Caki2 (cell line): ENCODE measurements at regions not wholly inside any gene's neighbourhood (a gene's known extent, or its start where the extent isn't known, plus 50 kb on each side); places are given as distances from the start of the nearest gene placed in this dataset.
"Not testable (repeated sequence)": the region's sequence is repeated elsewhere in the genome, so short reads cannot be mapped to it uniquely, and the experiment has no call there.

ENCODE experiments used
- DNase-seq: peaks from one replicate; pipeline ENCODE4 v3.0.0-alpha.2; 2015; ENCODE audit warnings: low read depth
- in situ Hi-C: cut with HindIII; loops from 2 replicates; pipeline ENCODE4 v1.10.0; 2016; ENCODE audit warnings: low sequenced_read_pairs, low pct_unique_long_range_greater_than_20kb, mixed read lengths

GRCh38 chr19:28595722-28596480, 617.0 kb downstream of the UQCRFS1 start:
- in situ Hi-C loops: no loop called here
- no peak for DNase-seq

GRCh38 chr19:28594737-28595136, 618.2 kb downstream of the UQCRFS1 start:
- in situ Hi-C loops: no loop called here
- no peak for DNase-seq

- in situ Hi-C loops, DNase-seq: not testable (repeated sequence)
These were observed 623.0 kb downstream of the UQCRFS1 start for GRCh38 chr19:28589991-28590411.

GRCh38 chr19:28586474-28586873, 626.5 kb downstream of the UQCRFS1 start:
- in situ Hi-C loops: no loop called here
- no peak for DNase-seq

GRCh38 chr19:28585796-28586195, 627.2 kb downstream of the UQCRFS1 start:
- no peak for DNase-seq
- in situ Hi-C loops: no loop called here

GRCh38 chr19:28583713-28584112, 629.2 kb downstream of the UQCRFS1 start:
- in situ Hi-C loops: no loop called here

GRCh38 chr19:28583242-28583641, 629.7 kb downstream of the UQCRFS1 start:
- in situ Hi-C loops: no loop called here
- no peak for DNase-seq

More at GRCh38 chr19:28583713-28584112, 629.2 kb downstream of the UQCRFS1 start:
- no peak for DNase-seq

GRCh38 chr19:28582796-28583195, 630.2 kb downstream of the UQCRFS1 start:
- in situ Hi-C loops: no loop called here
- no peak for DNase-seq

- in situ Hi-C loops: no loop called here
- no peak for DNase-seq
These were observed 630.6 kb downstream of the UQCRFS1 start for GRCh38 chr19:28582344-28582743.

GRCh38 chr19:28581468-28581770, 631.5 kb downstream of the UQCRFS1 start:
- no peak for DNase-seq
- in situ Hi-C loops: no loop called here

GRCh38 chr19:28578786-28579505, 634.0 kb downstream of the UQCRFS1 start:
- in situ Hi-C loops: no loop called here
- no peak for DNase-seq

- no peak for DNase-seq
These were observed 634.7 kb downstream of the UQCRFS1 start for GRCh38 chr19:28578208-28578607.

GRCh38 chr19:28577666-28578065, 635.3 kb downstream of the UQCRFS1 start:
- in situ Hi-C loops: no loop called here
- DNase-seq: no peak

More at GRCh38 chr19:28578208-28578607, 634.7 kb downstream of the UQCRFS1 start:
- in situ Hi-C loops: no loop called here

GRCh38 chr19:28577233-28577632, 635.7 kb downstream of the UQCRFS1 start:
- in situ Hi-C loops: no loop called here
- DNase-seq: no peak

GRCh38 chr19:28575816-28576215, 637.1 kb downstream of the UQCRFS1 start:
- DNase-seq: no peak
- in situ Hi-C loops: no loop called here

GRCh38 chr19:28575312-28575711, 637.6 kb downstream of the UQCRFS1 start:
- in situ Hi-C loops, DNase-seq: not testable (repeated sequence)

- in situ Hi-C loops: no loop called here
These were observed 638.7 kb downstream of the UQCRFS1 start for GRCh38 chr19:28574212-28574611.

GRCh38 chr19:28569132-28570131, 643.5 kb downstream of the UQCRFS1 start:
- DNase-seq: no peak
- in situ Hi-C loops: no loop called here

More at GRCh38 chr19:28574212-28574611, 638.7 kb downstream of the UQCRFS1 start:
- no peak for DNase-seq

- in situ Hi-C loops: no loop called here
- DNase-seq: no peak
These were observed 645.1 kb downstream of the UQCRFS1 start for GRCh38 chr19:28567834-28568233.
